ENCODE measurements at regions not wholly inside any gene's neighbourhood (a gene's known extent, or its start where the extent isn't known, plus 50 kb on each side); places are given as distances from the start of the nearest gene placed in this dataset.

GRCh38 chr3:118809696-118810498 lies 224.7 kb downstream of the IGSF11 start:
- Histone ChIP-seq H3K14ac (ENCODE audit: insufficient read length) (no peak overlapping the region), H3K79me2 (ENCODE audit: control insufficient read depth in 1 of 2, insufficient read depth in 2 of 2, low read length in 2 of 2) (no peaks in the 10 kb centered on the region), H3K27me3 (replicated peaks in 1 of 4; ENCODE audit: control insufficient read depth in 3 of 4, extremely low read depth in 1 of 4, insufficient read depth in 3 of 4, low read length in 3 of 4) (no peaks in the 10 kb centered on the region), H3K9ac (replicated peaks in 1 of 4; ENCODE audit: extremely low read depth in 1 of 4, low read depth in 3 of 4, low read length in 3 of 4) (no peak overlapping the region), H3K79me1 (ENCODE audit: low read depth, low read length) (no peaks in the 10 kb centered on the region), H3K4ac (replicated peaks; ENCODE audit: insufficient read length, low read depth, low read length) (no peak overlapping the region), H3K56ac (replicated peaks; ENCODE audit: insufficient read length, low read depth, low read length) (no peak overlapping the region), H3K36me3 (ENCODE audit: control insufficient read depth in 2 of 4, insufficient read depth in 4 of 4, low read length in 3 of 4) (no peaks in the 10 kb centered on the region), H3K18ac (ENCODE audit: extremely low read depth, low read length) (no peak overlapping the region), H3K27ac (ENCODE audit: low read depth, low read length) (no peak overlapping the region), H3K4me3 (ENCODE audit: extremely low read depth in 1 of 4, insufficient read depth in 2 of 4, low read depth in 3 of 4, low read length in 4 of 4) (no peak overlapping the region), H3K4me2 (ENCODE audit: insufficient read depth in 1 of 2, low read depth in 2 of 2, low read length in 2 of 2) (no peak overlapping the region), H2BK15ac (ENCODE audit: low read length) (no peak overlapping the region), H4K5ac (ENCODE audit: insufficient read length, low read depth, low read length) (no peak overlapping the region), H2BK5ac (ENCODE audit: low read depth, low read length) (no peak overlapping the region), H2BK12ac (ENCODE audit: low read depth, low read length) (no peak overlapping the region), H4K91ac (replicated peaks; ENCODE audit: insufficient read length, low read length) (no peak overlapping the region), H3K4me1 (replicated peaks in 1 of 4; ENCODE audit: control insufficient read depth in 3 of 4, insufficient read depth in 4 of 4, low read length in 3 of 4) (no peaks in the 10 kb centered on the region), H3K23ac (ENCODE audit: insufficient read length) (no peak overlapping the region), H4K20me1 (replicated peaks in 1 of 2; ENCODE audit: control insufficient read depth in 1 of 2, insufficient read depth in 2 of 2, low read length in 2 of 2) (no peaks in the 10 kb centered on the region), H2AK5ac (ENCODE audit: low read depth, low read length) (no peak overlapping the region), H2AFZ (ENCODE audit: low read length) (no peak overlapping the region), H3K23me2 (ENCODE audit: low read depth, low read length) (no peaks in the 10 kb centered on the region), H2BK120ac (replicated peaks; ENCODE audit: low read depth, low read length) (no peak overlapping the region), H4K8ac (ENCODE audit: extremely low read depth, insufficient read depth, low read length) (no peak overlapping the region), H2BK20ac (ENCODE audit: low read length) (no peak overlapping the region), H3K9me3 (ENCODE audit: insufficient read depth in 2 of 2, low read depth in 1 of 2, low read length in 1 of 2) (no peaks in the 10 kb centered on the region)
- ChIA-PET CTCF (ENCODE audit: partially characterized antibody) (interaction anchor here (0.7 to 1.4 kb wide), 6 partner anchors 9 to 1285 kb away, joined by 3 to 6 read pairs (median 4); no protein-coding TSS in a partner anchor), POLR2A (ENCODE audit: partially characterized antibody) (no interaction called here)
- DNase-seq (ENCODE audit: low read depth in 1 of 2, low spot score in 2 of 2) (no peak), FAIRE-seq (no peak)
- 89% methylated on average over 9 of the region's 9 CpGs; no CpG with 5 or more reads in 1 of the 2 experiments for WGBS, 2 experiments (ENCODE audit: extremely low coverage in 1 of 2, insufficient coverage in 1 of 2, insufficient read length in 1 of 2, insufficient replicate concordance in 2 of 2, low coverage in 1 of 2, low lambda C conversion rate in 2 of 2, missing lambda C conversion rate in 1 of 2)
- no peak for TF ChIP-seq MAFK (IDR thresholded peaks at IDR 0.05; ENCODE audit: low read depth, low read length)
- TF ChIP-seq, protein P1, sequence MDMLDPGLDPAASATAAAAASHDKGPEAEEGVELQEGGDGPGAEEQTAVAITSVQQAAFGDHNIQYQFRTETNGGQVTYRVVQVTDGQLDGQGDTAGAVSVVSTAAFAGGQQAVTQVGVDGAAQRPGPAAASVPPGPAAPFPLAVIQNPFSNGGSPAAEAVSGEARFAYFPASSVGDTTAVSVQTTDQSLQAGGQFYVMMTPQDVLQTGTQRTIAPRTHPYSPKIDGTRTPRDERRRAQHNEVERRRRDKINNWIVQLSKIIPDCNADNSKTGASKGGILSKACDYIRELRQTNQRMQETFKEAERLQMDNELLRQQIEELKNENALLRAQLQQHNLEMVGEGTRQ (IDR thresholded peaks at IDR 0.05; ENCODE audit: low read length) = no peak
- TF ChIP-seq TBP (IDR thresholded peaks at IDR 0.05; ENCODE audit: low read depth, low read length) = no peak
- no peak for TF ChIP-seq EGR1 (IDR thresholded peaks at IDR 0.05; ENCODE audit: borderline replicate concordance, low read depth, low read length)
- TF ChIP-seq RXRA (IDR thresholded peaks at IDR 0.05; ENCODE audit: insufficient read depth, low read depth, low read length) = no peak
- no peak for TF ChIP-seq TCF12 (IDR thresholded peaks at IDR 0.05; ENCODE audit: low read depth, low read length)
- no peak for TF ChIP-seq RNF2 (IDR thresholded peaks at IDR 0.05; ENCODE audit: borderline replicate concordance, low read depth, low read length, missing control alignments, poor library complexity, severe bottlenecking)
- TF ChIP-seq POLR2A (IDR thresholded peaks at IDR 0.05; ENCODE audit: control extremely low read depth in 1 of 2, low read depth in 2 of 2, low read length in 2 of 2) = no peak
- TF ChIP-seq EP300 (IDR thresholded peaks at IDR 0.05; ENCODE audit: borderline replicate concordance in 1 of 2, low read depth in 2 of 2, low read length in 2 of 2) = no peak
- TF ChIP-seq JUND (IDR thresholded peaks at IDR 0.05; ENCODE audit: low read length) = no peak
- TF ChIP-seq CHD1 (IDR thresholded peaks at IDR 0.05; ENCODE audit: low read depth, low read length) = no peak
- TF ChIP-seq SP2 (IDR thresholded peaks at IDR 0.05; ENCODE audit: low read length) = no peak
